Tibial nerve (tissue), 4 donors: ENCODE measurements at regions not wholly inside any gene's neighbourhood (a gene's known extent, or its start where the extent isn't known, plus 50 kb on each side); places are given as distances from the start of the nearest gene placed in this dataset.

Experiments
- DNase-seq, 2 donors: peaks; one replicate each; pipeline ENCODE4 v3.0.0-alpha.2; 2019; ENCODE audit warnings: low spot score in 2 of 2
- H3K27ac ChIP-seq, 4 donors: fragments of 200-600 bp; sonication (generic) in 3 of 4; one replicate each; pipeline ENCODE4 v1.5.1; 2017 to 2019; ENCODE audit warnings: mild to moderate bottlenecking in 1 of 4
- H3K27me3 ChIP-seq, 2 donors: fragments of 200-600 bp; sonication (generic) in 1 of 2; one replicate each; pipeline versions ENCODE4 v1.5.1 to v1.6.0; 2017 to 2019
- H3K36me3 ChIP-seq, 3 donors: fragments of 200-600 bp; sonication (generic); one replicate each; pipeline ENCODE4 v1.5.1; 2018 to 2019
- H3K4me1 ChIP-seq, 4 donors: fragments of 200-600 bp; sonication (generic) in 3 of 4; one replicate each; pipeline ENCODE4 v1.5.1; 2017 to 2019
- H3K4me3 ChIP-seq, 4 donors: fragments of 200-600 bp; sonication (generic) in 3 of 4; one replicate each; pipeline ENCODE4 v1.5.1; 2017 to 2019; ENCODE audit warnings: mild to moderate bottlenecking in 1 of 4, moderate library complexity in 1 of 4
- H3K9me3 ChIP-seq, 4 donors: fragments of 200-600 bp; sonication (generic) in 3 of 4; one replicate each; pipeline ENCODE4 v1.5.1; 2017 to 2019
- CTCF ChIP-seq, 5 experiments: fragments of 200-600 bp in 3 of 5; fragments of 450-650 bp in 2 of 5; sonication (generic) in 3 of 5; IDR thresholded peaks; one replicate each; pipeline ENCODE4 v1.5.1; 2016 to 2019; ENCODE audit warnings: antibody characterized with exemption in 5 of 5, mild to moderate bottlenecking in 3 of 5, moderate library complexity in 2 of 5
- EP300 ChIP-seq, 2 donors: sonication (generic); formaldehyde crosslinking; IDR thresholded peaks; one replicate each; pipeline ENCODE4 v1.6.1; 2017; ENCODE audit warnings: antibody characterized with exemption in 2 of 2, mild to moderate bottlenecking in 1 of 2
- POLR2A ChIP-seq, 2 donors: fragments of 450-650 bp; IDR thresholded peaks; one replicate each; pipeline ENCODE4 v1.6.1; 2017; ENCODE audit warnings: antibody characterized with exemption in 2 of 2, mild to moderate bottlenecking in 2 of 2, moderate library complexity in 2 of 2
- WGBS, 2 donors: methylation state at CpG; one replicate each; pipeline ENCODE4 v1.1.5; 2018; 5-methylcytosine and 5-hydroxymethylcytosine counted together

- H3K27me3 ChIP-seq: no peaks in the 10 kb centered on the region
- H3K4me1 ChIP-seq: peaks cover 0 to 6% (median 2%) of the 10 kb centered on the region in 4 donors
- no peaks in the 10 kb centered on the region for H3K36me3 ChIP-seq
- H3K4me3 ChIP-seq: no peak overlapping the region
- DNase-seq: no peak
- no peak for TF ChIP-seq CTCF (IDR thresholded peaks at IDR 0.05)
- no peak for TF ChIP-seq POLR2A (IDR thresholded peaks at IDR 0.05)
- TF ChIP-seq EP300 (IDR thresholded peaks at IDR 0.05): no peak
- no peaks in the 10 kb centered on the region for H3K9me3 ChIP-seq
- H3K27ac ChIP-seq: no peak overlapping the region
- WGBS, 2 donors: 59 to 77% methylated on average over 1 of the region's 1 CpG
Observed at GRCh38 chr3:130843441-130843840, 50.4 kb upstream of the ATP2C1 start.
